Neural crest cell (in vitro differentiated cells): ENCODE measurements at regions not wholly inside any gene's neighbourhood (a gene's known extent, or its start where the extent isn't known, plus 50 kb on each side); places are given as distances from the start of the nearest gene placed in this dataset.

Experiments
- DNase-seq: peaks from one replicate; pipeline ENCODE4 v3.0.0; 2021; ENCODE audit warnings: low read depth, mixed read lengths, low spot score
- H3K27ac Mint-ChIP-seq: one replicate; pipeline ENCODE4 v1.8.0; 2021; ENCODE audit warnings: mild to moderate bottlenecking, mixed read lengths; ENCODE audit not compliant: unreplicated experiment
- H3K27me3 Mint-ChIP-seq: 2 replicates; pipeline ENCODE4 v1.8.0; 2021; ENCODE audit warnings: low read depth, mild to moderate bottlenecking, mixed read lengths
- H3K36me3 Mint-ChIP-seq: 2 replicates; pipeline ENCODE4 v1.8.0; 2021; ENCODE audit warnings: low read depth, mild to moderate bottlenecking, mixed read lengths
- H3K4me1 Mint-ChIP-seq: 2 replicates; pipeline ENCODE4 v1.8.0; 2021; ENCODE audit warnings: mixed read lengths
- H3K4me3 Mint-ChIP-seq: one replicate; pipeline ENCODE4 v1.8.0; 2021; ENCODE audit warnings: mild to moderate bottlenecking, mixed read lengths
- H3K9me3 Mint-ChIP-seq: 2 replicates; pipeline ENCODE4 v1.8.0; 2021; ENCODE audit warnings: mixed read lengths
- TF ChIP-seq, protein P1 (sequence below): fragments of 200-600 bp; sonication (generic); conservative IDR thresholded peaks from 2 replicates; pipeline ENCODE4 v1.5.0; 2021; ENCODE audit warnings: antibody characterized with exemption, mild to moderate bottlenecking

DNA sequence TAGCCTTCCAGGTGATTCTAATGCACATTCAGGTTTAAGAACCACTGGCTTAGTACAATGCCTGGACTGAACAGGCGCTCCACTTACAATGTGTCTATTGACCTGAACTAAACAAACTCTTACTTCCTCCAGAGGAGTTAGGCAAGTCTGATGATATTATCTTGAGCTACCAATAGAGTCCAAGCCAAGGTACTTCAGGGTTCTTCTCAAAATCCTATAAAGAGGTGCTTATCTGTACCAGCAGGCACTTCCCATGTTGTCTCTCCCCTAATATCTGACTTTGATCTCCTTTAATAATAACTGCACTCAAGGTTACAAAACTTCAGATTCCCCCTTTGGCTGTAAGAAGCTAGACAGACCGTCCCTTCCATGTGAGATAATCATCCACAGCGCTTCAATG is 157.0 kb upstream of the SVIL start:
- Mint-ChIP-seq H3K36me3 (no peaks in the 10 kb centered on the region), H3K4me3 (no peak overlapping the region), H3K27me3 (no peaks in the 10 kb centered on the region), H3K9me3 (peaks cover 9% of the 10 kb centered on the region), H3K27ac (no peak overlapping the region), H3K4me1 (no peaks in the 10 kb centered on the region)
- TF ChIP-seq, protein P1, sequence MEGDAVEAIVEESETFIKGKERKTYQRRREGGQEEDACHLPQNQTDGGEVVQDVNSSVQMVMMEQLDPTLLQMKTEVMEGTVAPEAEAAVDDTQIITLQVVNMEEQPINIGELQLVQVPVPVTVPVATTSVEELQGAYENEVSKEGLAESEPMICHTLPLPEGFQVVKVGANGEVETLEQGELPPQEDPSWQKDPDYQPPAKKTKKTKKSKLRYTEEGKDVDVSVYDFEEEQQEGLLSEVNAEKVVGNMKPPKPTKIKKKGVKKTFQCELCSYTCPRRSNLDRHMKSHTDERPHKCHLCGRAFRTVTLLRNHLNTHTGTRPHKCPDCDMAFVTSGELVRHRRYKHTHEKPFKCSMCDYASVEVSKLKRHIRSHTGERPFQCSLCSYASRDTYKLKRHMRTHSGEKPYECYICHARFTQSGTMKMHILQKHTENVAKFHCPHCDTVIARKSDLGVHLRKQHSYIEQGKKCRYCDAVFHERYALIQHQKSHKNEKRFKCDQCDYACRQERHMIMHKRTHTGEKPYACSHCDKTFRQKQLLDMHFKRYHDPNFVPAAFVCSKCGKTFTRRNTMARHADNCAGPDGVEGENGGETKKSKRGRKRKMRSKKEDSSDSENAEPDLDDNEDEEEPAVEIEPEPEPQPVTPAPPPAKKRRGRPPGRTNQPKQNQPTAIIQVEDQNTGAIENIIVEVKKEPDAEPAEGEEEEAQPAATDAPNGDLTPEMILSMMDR: no peak
- no peak for DNase-seq

- Mint-ChIP-seq H3K36me3 (no peaks in the 10 kb centered on the region), H3K4me3 (no peak overlapping the region), H3K4me1 (no peaks in the 10 kb centered on the region), H3K9me3 (peaks cover 9% of the 10 kb centered on the region), H3K27me3 (no peaks in the 10 kb centered on the region), H3K27ac (no peak overlapping the region)
- TF ChIP-seq, protein P1: no peak
- DNase-seq: no peak
Observed at GRCh38 chr10:29790207-29790606, 155.4 kb upstream of the SVIL start.

DNA sequence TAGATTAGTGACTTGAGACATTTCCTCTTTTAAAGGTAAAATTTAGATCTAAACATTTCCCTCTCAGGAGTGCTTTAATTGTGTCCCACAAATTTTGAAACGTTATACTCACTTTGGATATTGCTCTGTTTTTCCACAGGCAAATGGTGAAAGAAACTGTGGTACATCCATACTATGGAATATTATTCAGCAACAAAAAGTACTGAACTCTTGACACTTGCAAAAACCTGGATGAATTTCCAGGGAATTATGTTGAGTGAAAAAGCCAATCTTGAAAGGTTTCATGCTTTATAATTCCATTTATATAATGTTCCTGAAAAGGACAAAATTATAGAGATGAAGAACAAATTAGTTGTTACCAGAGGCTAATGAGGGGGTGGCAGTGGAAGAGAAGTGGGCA is 153.3 kb upstream of the SVIL start:
- DNase-seq: no peak
- TF ChIP-seq, protein P1: no peak
- Mint-ChIP-seq H3K4me1 (no peaks in the 10 kb centered on the region), H3K27ac (no peak overlapping the region), H3K4me3 (no peak overlapping the region), H3K27me3 (no peaks in the 10 kb centered on the region), H3K9me3 (peaks cover 9% of the 10 kb centered on the region), H3K36me3 (no peaks in the 10 kb centered on the region)

DNA sequence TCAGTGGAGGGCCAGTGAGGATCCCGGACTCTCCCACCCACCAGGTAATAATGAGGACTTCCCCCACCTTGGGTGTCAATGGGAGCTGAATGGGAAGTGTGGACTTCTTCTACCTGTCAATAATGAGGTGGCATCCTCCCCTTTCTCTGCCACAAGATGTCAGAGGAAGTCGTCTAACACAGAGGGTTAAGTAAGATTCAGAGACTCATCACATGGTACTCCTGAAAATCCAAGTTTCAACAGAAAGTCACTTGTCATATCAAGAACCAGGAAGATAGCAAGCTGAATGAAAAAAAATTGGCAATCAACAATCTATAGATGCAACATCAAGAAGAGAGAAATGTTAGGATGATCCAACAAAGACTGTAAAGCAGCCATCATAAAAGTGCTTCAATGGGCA is 150.9 kb upstream of the SVIL start:
- Mint-ChIP-seq H3K4me1 (no peaks in the 10 kb centered on the region), H3K36me3 (no peaks in the 10 kb centered on the region)
- TF ChIP-seq, protein P1: no peak

GRCh38 chr10:29784175-29784773 is 149.5 kb upstream of the SVIL start:
- Mint-ChIP-seq H3K27me3 (no peaks in the 10 kb centered on the region), H3K27ac (no peak overlapping the region), H3K9me3 (peaks cover 9% of the 10 kb centered on the region), H3K4me1 (no peaks in the 10 kb centered on the region), H3K4me3 (no peak overlapping the region), H3K36me3 (no peaks in the 10 kb centered on the region)
- TF ChIP-seq, protein P1: no peak
- no peak for DNase-seq

More for the DNA sequence above, 150.9 kb upstream of the SVIL start:
- Mint-ChIP-seq H3K27ac (no peak overlapping the region), H3K4me3 (no peak overlapping the region), H3K27me3 (no peaks in the 10 kb centered on the region), H3K9me3 (peaks cover 9% of the 10 kb centered on the region)
- no peak for DNase-seq
